ENCODE measurements at regions not wholly inside any gene's neighbourhood (a gene's known extent, or its start where the extent isn't known, plus 50 kb on each side); places are given as distances from the start of the nearest gene placed in this dataset.
"Not testable (repeated sequence)": the region's sequence is repeated elsewhere in the genome, so short reads cannot be mapped to it uniquely, and the experiment has no call there.

GRCh38 chr14:43140453-43140852 is 1366.6 kb downstream of the FSCB start:
- DNase-seq, result no peak

GRCh38 chr14:43135877-43136411 is 1371.1 kb downstream of the FSCB start:
- DNase-seq, result no peak

- DNase-seq, result no peak
These were observed 1374.6 kb downstream of the FSCB start for GRCh38 chr14:43132441-43132840.

GRCh38 chr14:43128429-43128828 is 1378.7 kb downstream of the FSCB start:
- not testable (repeated sequence) for DNase-seq

- DNase-seq, result not testable (repeated sequence)
These were observed 1379.2 kb downstream of the FSCB start for GRCh38 chr14:43127874-43128273.

- no peak for DNase-seq
These were observed 1383.5 kb downstream of the FSCB start for GRCh38 chr14:43123544-43123943.

DNA sequence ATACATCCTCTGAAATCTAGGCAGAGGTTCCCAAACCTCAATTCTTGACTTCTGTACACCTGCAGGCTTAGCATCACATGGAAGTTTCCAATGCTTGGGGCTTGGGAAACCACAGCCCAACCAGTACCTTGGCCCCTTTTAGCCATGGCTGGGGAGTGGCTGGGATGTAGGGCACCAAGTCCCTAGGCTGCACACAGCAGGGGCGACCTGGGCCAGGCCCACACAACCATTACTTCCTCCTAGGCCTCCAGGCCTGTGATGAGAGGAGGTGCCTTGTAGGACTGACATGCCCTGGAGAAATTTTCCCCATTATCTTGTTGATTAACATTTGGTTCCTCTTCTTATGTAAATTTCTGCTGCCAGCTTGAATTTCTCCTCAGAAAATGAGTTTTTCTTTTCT is 1387.4 kb downstream of the FSCB start:
- no peak for DNase-seq

DNA sequence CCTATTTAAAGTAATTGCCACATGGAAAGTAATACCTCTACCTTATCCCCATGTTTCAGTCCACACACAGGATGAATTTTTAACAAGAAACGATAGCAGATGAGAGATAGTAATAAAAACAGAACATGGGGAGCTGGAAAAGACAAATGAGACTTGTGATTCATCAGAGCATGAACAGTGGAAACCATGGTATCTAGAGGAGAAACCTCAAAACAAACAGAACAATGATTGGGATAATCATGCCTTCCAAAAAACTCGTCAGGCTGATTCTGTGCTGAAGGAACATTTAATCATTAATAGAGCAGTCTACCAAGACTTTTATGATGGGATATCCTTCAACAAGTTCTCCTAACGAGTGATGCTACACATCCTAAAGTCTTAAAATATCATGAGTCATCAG is 1390.7 kb downstream of the FSCB start:
- no peak for DNase-seq

- no peak for DNase-seq
These were observed 1401.8 kb downstream of the FSCB start for GRCh38 chr14:43105305-43105704.

DNA sequence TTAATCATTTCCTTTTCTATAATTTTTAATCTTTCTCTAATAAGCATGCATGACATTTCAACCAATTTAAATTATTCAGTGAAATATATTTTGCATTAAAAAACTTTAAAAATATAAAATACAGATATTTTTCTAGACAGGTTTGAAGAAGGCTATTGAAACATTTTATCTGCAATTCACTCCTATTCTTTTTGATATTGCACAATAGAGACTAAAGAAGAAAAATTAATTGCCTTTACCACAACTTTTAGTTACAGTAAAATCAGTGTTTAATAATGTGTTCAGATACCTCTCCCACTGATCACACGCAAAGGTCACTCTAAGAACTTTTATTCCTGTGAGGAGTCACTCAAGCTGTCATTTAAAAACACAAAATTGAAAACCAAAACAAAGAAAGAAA is 1416.7 kb downstream of the FSCB start:
- no peak for DNase-seq

- DNase-seq, result no peak
These were observed 1419.4 kb downstream of the FSCB start for GRCh38 chr14:43087666-43088065.

GRCh38 chr14:43085819-43086218 is 1421.3 kb downstream of the FSCB start:
- DNase-seq, result no peak

- DNase-seq, result not testable (repeated sequence)
These were observed 1439.7 kb downstream of the FSCB start for GRCh38 chr14:43067372-43067771.

DNA sequence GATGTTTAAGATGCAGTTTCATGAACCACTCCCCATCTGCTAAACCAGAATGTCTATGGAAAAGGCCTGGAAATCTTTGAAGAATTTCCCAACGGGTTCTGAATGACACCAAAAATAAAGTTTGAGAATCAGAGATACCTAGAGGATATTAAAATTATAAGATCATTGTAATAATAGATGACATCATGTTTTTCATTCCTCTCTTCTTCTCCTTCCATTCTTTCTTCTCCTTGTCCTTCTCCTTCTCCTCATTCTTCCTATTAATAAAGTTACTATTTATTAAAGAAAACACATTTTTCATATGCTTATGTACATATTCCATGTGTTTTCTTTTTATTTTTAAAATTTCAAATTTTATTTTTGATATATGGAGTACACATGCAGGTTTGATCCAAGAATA is 1449.4 kb downstream of the LRFN5 start:
- no peak for DNase-seq

GRCh38 chr14:43052897-43053296 is 1446.2 kb downstream of the LRFN5 start:
- DNase-seq, result no peak

- no peak for DNase-seq
These were observed 1437.2 kb downstream of the LRFN5 start for GRCh38 chr14:43043850-43044249.

- no peak for DNase-seq
These were observed 1435.7 kb downstream of the LRFN5 start for GRCh38 chr14:43042408-43042807.

DNA sequence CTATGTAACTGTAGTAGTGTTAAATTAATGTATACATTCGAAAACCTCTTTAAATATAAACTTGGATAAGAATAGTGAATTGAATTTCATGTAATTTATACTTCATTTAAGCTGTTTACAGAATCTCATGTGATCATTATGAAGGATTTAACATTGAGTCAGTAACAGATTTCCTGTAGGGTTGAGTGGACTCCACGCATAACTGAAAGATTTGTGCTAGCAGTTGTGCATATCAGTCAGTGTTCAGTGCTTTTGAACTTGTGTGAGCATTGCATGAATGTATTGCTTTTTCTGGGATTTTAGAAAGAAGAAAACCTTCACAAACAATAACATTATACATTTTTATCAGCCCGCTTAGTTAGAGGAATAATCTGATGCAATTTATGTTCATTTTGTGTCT is 1435.3 kb downstream of the LRFN5 start:
- DNase-seq, result no peak

GRCh38 chr14:43041207-43041606 is 1434.5 kb downstream of the LRFN5 start:
- DNase-seq, result no peak

DNA sequence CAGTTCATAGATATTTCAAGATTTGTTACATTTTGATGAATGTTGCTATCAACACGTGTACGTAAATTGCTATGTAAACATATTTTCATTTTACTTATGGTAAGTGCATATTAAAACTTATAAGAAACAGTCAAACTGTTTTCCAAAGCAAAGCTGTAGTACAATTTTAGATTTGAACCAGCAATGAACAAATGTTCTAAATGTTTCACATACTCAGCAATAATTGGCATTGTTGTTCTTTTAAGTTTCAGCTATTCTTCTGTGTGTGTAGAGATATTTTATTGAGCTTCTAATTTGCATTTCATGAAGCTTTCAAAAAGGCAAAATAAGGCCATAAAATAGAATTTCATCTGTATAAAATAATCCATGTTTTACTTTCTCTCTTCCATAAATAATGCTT is 1433.2 kb downstream of the LRFN5 start:
- no peak for DNase-seq

GRCh38 chr14:43031598-43031997 is 1424.9 kb downstream of the LRFN5 start:
- no peak for DNase-seq

- DNase-seq, result no peak
These were observed 1415.6 kb downstream of the LRFN5 start for GRCh38 chr14:43022094-43022800.

GRCh38 chr14:43019826-43020225 is 1413.2 kb downstream of the LRFN5 start:
- DNase-seq, result no peak

DNA sequence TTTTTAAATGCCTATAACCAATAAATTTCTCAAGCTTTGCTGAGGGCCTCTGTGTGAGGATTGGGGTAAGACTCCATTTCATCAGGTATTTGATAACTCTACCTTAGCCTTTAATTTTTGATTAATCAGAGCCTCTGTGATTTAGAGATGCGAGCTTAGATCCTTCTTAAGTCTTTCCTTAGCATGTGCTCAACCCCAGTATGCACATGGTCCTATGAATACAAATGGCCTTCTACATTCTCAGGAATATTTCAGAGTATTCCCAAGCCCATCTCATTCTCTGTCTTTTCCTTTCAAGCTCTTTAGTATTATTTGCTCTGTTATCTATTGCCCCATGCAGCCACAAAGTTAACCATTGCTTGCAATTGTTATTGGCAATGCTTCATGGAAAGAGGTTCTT is 1407.7 kb downstream of the LRFN5 start:
- no peak for DNase-seq

DNA sequence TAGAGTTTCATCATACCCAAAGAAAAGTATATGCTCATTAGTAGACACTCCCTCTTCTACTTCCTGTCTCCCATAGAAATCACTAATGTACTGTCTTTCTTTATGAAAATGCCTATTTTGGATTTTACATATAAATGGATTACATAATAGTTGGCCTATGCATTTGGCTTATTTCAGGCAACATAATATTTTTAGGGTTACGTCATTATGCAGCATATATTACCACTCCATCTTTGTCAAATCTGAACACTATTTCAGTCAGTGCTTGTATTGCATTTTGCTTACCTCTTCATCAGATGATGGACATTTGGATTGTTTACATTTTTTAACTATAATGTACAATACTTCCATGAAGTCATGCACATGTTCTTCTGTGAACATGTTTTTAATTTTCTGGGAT is 1406.1 kb downstream of the LRFN5 start:
- no peak for DNase-seq

Measured in stimulated activated CD4-positive, alpha-beta T cell treated with anti-CD3 and anti-CD28 coated beads, Interleukin-4, amount 100 ng/mL, for 1 hour (primary cell).